IMR-90 (cell line): ENCODE measurements at regions not wholly inside any gene's neighbourhood (a gene's known extent, or its start where the extent isn't known, plus 50 kb on each side); places are given as distances from the start of the nearest gene placed in this dataset.

ENCODE experiments used
- ATAC-seq: fragments of 200-7000 bp; cut with Tn5 transposase; 2 replicates; pipeline ENCODE4 v1.9.1; 2020; ENCODE audit warnings: low read depth, mild to moderate bottlenecking, moderate library complexity
- BruUV-seq: library from RNA; stranded (reverse); fragments of 400-500 nt; replicated peaks from 2 replicates; lab custom pipeline; 2021; lab: Mats Ljungman, UMichigan
- CTCF ChIA-PET: fragments of 300-600 bp; formaldehyde crosslinking; extraction: SDS; loops from one replicate; lab custom pipeline; 2021; ENCODE audit warnings: antibody characterized with exemption; lab: Yijun Ruan, JAX
- POLR2A ChIA-PET: fragments of 300-600 bp; sonication (Branson Sonifier 250); formaldehyde crosslinking; loops from one replicate; lab custom pipeline; 2022; ENCODE audit warnings: antibody characterized with exemption; ENCODE audit not compliant: unreplicated experiment; lab: Charles Lee
- DNase-seq: peaks from one replicate; pipeline ENCODE4 v3.0.0; 2013
- H2AFZ ChIP-seq: replicated peaks from 2 replicates; pipeline ENCODE3; 2013; ENCODE audit warnings: low read length, mild to moderate bottlenecking; ENCODE audit not compliant: poor library complexity
- H2AK5ac ChIP-seq: 2 replicates; pipeline ENCODE4 v1.6.1; 2013; ENCODE audit warnings: low read depth, low read length, inconsistent platforms
- H2AK9ac ChIP-seq: replicated peaks from 2 replicates; pipeline ENCODE3; 2013; ENCODE audit warnings: mild to moderate bottlenecking, low read depth, low read length, moderate library complexity; ENCODE audit not compliant: poor library complexity
- H2BK120ac ChIP-seq: 2 replicates; pipeline ENCODE4 v1.6.1; 2013; ENCODE audit warnings: low read depth, low read length, inconsistent platforms
- H2BK15ac ChIP-seq: 3 replicates; pipeline ENCODE4 v1.6.1; 2013; ENCODE audit warnings: low read depth, low read length, inconsistent platforms
- H2BK20ac ChIP-seq: 2 replicates; pipeline ENCODE4 v1.6.1; 2013; ENCODE audit warnings: low read depth, mild to moderate bottlenecking, inconsistent platforms, low read length, moderate library complexity
- H2BK5ac ChIP-seq: 2 replicates; pipeline ENCODE4 v1.6.1; 2013; ENCODE audit warnings: mild to moderate bottlenecking, low read depth, low read length, inconsistent platforms; ENCODE audit not compliant: poor library complexity, severe bottlenecking
- H3K14ac ChIP-seq: replicated peaks from 2 replicates; pipeline ENCODE4 v1.6.1; 2013; ENCODE audit warnings: low read depth, low read length, inconsistent platforms
- H3K18ac ChIP-seq: 2 replicates; pipeline ENCODE4 v1.6.1; 2013; ENCODE audit warnings: low read depth, low read length, control low read depth
- H3K23ac ChIP-seq: 2 replicates; pipeline ENCODE4 v1.6.1; 2013; ENCODE audit warnings: low read depth, low read length, inconsistent platforms
- H3K27ac ChIP-seq: 2 replicates; pipeline ENCODE4 v1.5.1; 2013; ENCODE audit warnings: mild to moderate bottlenecking, control low read depth, low read length; ENCODE audit not compliant: insufficient read depth
- H3K27me3 ChIP-seq: 2 replicates; pipeline ENCODE4 v1.6.1; 2013; ENCODE audit warnings: low read length; ENCODE audit not compliant: control insufficient read depth, insufficient read depth
- H3K36me3 ChIP-seq: 2 replicates; pipeline ENCODE4 v1.6.1; 2013; ENCODE audit warnings: low read length, mixed read lengths; ENCODE audit not compliant: control insufficient read depth, insufficient read depth
- H3K4ac ChIP-seq: 2 replicates; pipeline ENCODE4 v1.6.1; 2013; ENCODE audit warnings: low read depth, low read length, inconsistent platforms
- H3K4me1 ChIP-seq: 2 replicates; pipeline ENCODE4 v1.6.1; 2013; ENCODE audit warnings: low read length, mixed read lengths; ENCODE audit not compliant: control insufficient read depth, insufficient read depth
- H3K4me2 ChIP-seq: 2 replicates; pipeline ENCODE4 v1.6.1; 2013; ENCODE audit warnings: low read depth, mild to moderate bottlenecking, control low read depth, low read length, moderate library complexity
- H3K4me3 ChIP-seq: 2 replicates; pipeline ENCODE4 v1.5.1; 2013; ENCODE audit warnings: low read depth, mild to moderate bottlenecking, control low read depth, low read length, moderate library complexity; ENCODE audit not compliant: insufficient read depth
- H3K56ac ChIP-seq: 2 replicates; pipeline ENCODE4 v1.6.1; 2013; ENCODE audit warnings: low read length, inconsistent platforms; ENCODE audit not compliant: insufficient read depth; ENCODE audit errors: extremely low read depth
- H3K79me1 ChIP-seq, 2 experiments: 2 replicates each; pipeline ENCODE4 v1.6.1; 2013; ENCODE audit warnings: low read length in 2 of 2, inconsistent platforms in 1 of 2, low read depth in 1 of 2
- H3K9ac ChIP-seq: 2 replicates; pipeline ENCODE4 v1.6.1; 2013; ENCODE audit warnings: low read depth, low read length, control low read depth
- H3K9me1 ChIP-seq: 2 replicates; pipeline ENCODE4 v1.6.1; 2013; ENCODE audit warnings: low read length, inconsistent platforms; ENCODE audit not compliant: insufficient read depth
- H3K9me3 ChIP-seq: 2 replicates; pipeline ENCODE4 v1.6.1; 2013; ENCODE audit warnings: low read length; ENCODE audit not compliant: control insufficient read depth, insufficient read depth
- H4K20me1 ChIP-seq: 2 replicates; pipeline ENCODE4 v1.6.1; 2013; ENCODE audit warnings: low read length, inconsistent platforms; ENCODE audit not compliant: insufficient read depth
- H4K5ac ChIP-seq: 2 replicates; pipeline ENCODE4 v1.6.1; 2013; ENCODE audit warnings: mild to moderate bottlenecking, low read depth, low read length, control low read depth
- H4K8ac ChIP-seq, 2 experiments: 2 replicates each; pipeline ENCODE4 v1.6.1; 2013; ENCODE audit warnings: low read depth in 2 of 2, low read length in 2 of 2, control low read depth in 1 of 2, inconsistent platforms in 1 of 2
- H4K91ac ChIP-seq: 2 replicates; pipeline ENCODE4 v1.6.1; 2013; ENCODE audit warnings: low read depth, low read length, inconsistent platforms; ENCODE audit not compliant: insufficient read depth
- BHLHE40 ChIP-seq: fragments of 150-350 bp; IDR thresholded peaks from 2 replicates; pipeline ENCODE4 v1.6.1; 2016; ENCODE audit warnings: mild to moderate bottlenecking, low read depth, low read length
- CEBPB ChIP-seq: IDR thresholded peaks from 2 replicates; pipeline ENCODE4 v1.6.1; 2012; ENCODE audit warnings: low read depth, low read length, improper control_type of control experiment
- CHD1 ChIP-seq: IDR thresholded peaks from 2 replicates; pipeline ENCODE4 v1.6.1; 2012; ENCODE audit warnings: low read depth, low read length, improper control_type of control experiment
- CTCF ChIP-seq: conservative IDR thresholded peaks from 2 replicates; pipeline ENCODE4 v1.5.1; 2012; ENCODE audit warnings: mild to moderate bottlenecking, low read depth, low read length, improper control_type of control experiment
- FOS ChIP-seq: fragments of 150-350 bp; IDR thresholded peaks from 2 replicates; pipeline ENCODE4 v1.6.1; 2016; ENCODE audit warnings: low read depth, low read length
- MXI1 ChIP-seq: IDR thresholded peaks from 2 replicates; pipeline ENCODE4 v1.6.1; 2012; ENCODE audit warnings: low read depth, mild to moderate bottlenecking, low read length, moderate library complexity, borderline replicate concordance
- NFE2L2 ChIP-seq: fragments of 150-350 bp; IDR thresholded peaks from 2 replicates; pipeline ENCODE4 v1.6.1; 2016; ENCODE audit warnings: low read depth, mild to moderate bottlenecking, low read length
- POLR2A ChIP-seq: IDR thresholded peaks from 2 replicates; pipeline ENCODE4 v1.6.1; 2012; ENCODE audit warnings: mild to moderate bottlenecking, low read depth, low read length
- RAD21 ChIP-seq: IDR thresholded peaks from 2 replicates; pipeline ENCODE4 v1.6.1; 2012; ENCODE audit warnings: low read length, improper control_type of control experiment
- RCOR1 ChIP-seq: IDR thresholded peaks from 2 replicates; pipeline ENCODE4 v1.6.1; 2012; ENCODE audit warnings: mild to moderate bottlenecking, low read length, improper control_type of control experiment; ENCODE audit not compliant: insufficient replicate concordance
- SMC3 ChIP-seq: fragments of 150-350 bp; IDR thresholded peaks from 2 replicates; pipeline ENCODE4 v1.6.1; 2016; ENCODE audit warnings: low read depth, mild to moderate bottlenecking, antibody characterized with exemption, low read length, moderate library complexity
- WGBS, 2 experiments: methylation state at CpG; one replicate each; pipeline versions ENCODE4 v1.1.5 to v1.1.7; 2013; ENCODE audit warnings: missing lambda C conversion rate in 2 of 2; ENCODE audit not compliant: insufficient read length in 1 of 2; ENCODE audit errors: extremely low coverage in 2 of 2; 5-methylcytosine and 5-hydroxymethylcytosine counted together
- dilution Hi-C: fragments of 300-500 bp; cut with HindIII; formaldehyde crosslinking; loops from one replicate; pipeline ENCODE4 v1.14.3; 2018; ENCODE audit warnings: low sequenced_read_pairs; ENCODE audit not compliant: unreplicated experiment
- in situ Hi-C: fragments of 300-500 bp; cut with MboI; formaldehyde crosslinking; loops from 3 replicates; pipeline ENCODE4 v1.14.3; 2019; ENCODE audit warnings: low sequenced_read_pairs, inconsistent platforms, mixed read lengths
- intact Hi-C: fragments of 100-400 bp; cut with micrococcal nuclease; formaldehyde crosslinking; loops from 2 replicates; pipeline ENCODE4 v1.10.0; 2022
- TF ChIP-seq, protein P1 (sequence below): fragments of 150-350 bp; IDR thresholded peaks from 2 replicates; pipeline ENCODE4 v1.6.1; 2017; ENCODE audit warnings: mild to moderate bottlenecking, antibody characterized with exemption, low read length, low read depth
- TF ChIP-seq, protein P2 (sequence below): fragments of 150-350 bp; IDR thresholded peaks from 2 replicates; pipeline ENCODE4 v1.6.1; 2016; ENCODE audit warnings: low read depth, mild to moderate bottlenecking, low read length, moderate library complexity, borderline replicate concordance

DNA sequence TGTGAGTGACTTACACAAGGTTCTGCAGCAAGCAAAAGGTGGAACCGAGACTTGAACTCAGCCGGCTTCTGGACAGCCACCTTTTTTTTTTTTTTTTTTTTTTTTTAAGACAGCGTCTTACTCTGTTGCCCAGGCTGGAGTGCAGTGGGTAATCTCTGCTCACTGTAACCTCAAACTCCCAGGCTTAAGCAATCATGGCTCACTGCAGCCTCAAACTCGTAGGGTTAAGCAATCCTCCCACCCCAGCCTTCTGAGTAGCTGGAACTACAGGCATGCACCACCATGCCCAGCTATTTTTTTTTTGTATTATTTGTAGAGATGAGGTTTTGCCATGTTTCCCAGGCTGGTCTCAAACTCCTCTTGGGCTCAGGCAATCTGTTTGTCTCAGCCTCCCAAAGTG, 55.2 kb upstream of the GOT2 start:
- Histone ChIP-seq H3K4ac (no peak overlapping the region), H3K18ac (no peak overlapping the region), H2BK15ac (no peak overlapping the region), H4K8ac (no peak overlapping the region), H2BK20ac (no peak overlapping the region), H3K56ac (no peak overlapping the region), H2AK5ac (no peak overlapping the region), H3K4me2 (no peak overlapping the region), H3K4me3 (no peak overlapping the region), H3K9ac (no peak overlapping the region), H3K79me1 (no peaks in the 10 kb centered on the region), H2BK120ac (no peak overlapping the region), H3K27ac (no peak overlapping the region), H3K4me1 (no peaks in the 10 kb centered on the region), H2AFZ (no peak overlapping the region), H3K14ac (no peak overlapping the region), H2BK5ac (no peak overlapping the region), H4K5ac (no peak overlapping the region), H3K36me3 (no peaks in the 10 kb centered on the region), H4K20me1 (no peaks in the 10 kb centered on the region), H2AK9ac (no peak overlapping the region), H3K23ac (no peak overlapping the region), H3K9me1 (no peaks in the 10 kb centered on the region), H4K91ac (no peak overlapping the region), H3K27me3 (no peaks in the 10 kb centered on the region), H3K9me3 (no peaks in the 10 kb centered on the region)
- in situ Hi-C loops (no loop called here), intact Hi-C loops (no loop called here), dilution Hi-C loops (no loop called here)
- DNase-seq = no peak
- ATAC-seq = no peak
- no CpG with 5 or more reads among the region's 4 CpGs for WGBS, 2 experiments
- CTCF ChIA-PET = no interaction called here
- no TSS peak for BruUV-seq
- POLR2A ChIA-PET = no interaction called here
- TF ChIP-seq CTCF = no peak
- TF ChIP-seq POLR2A = no peak
- TF ChIP-seq CEBPB = no peak
- no peak for TF ChIP-seq RCOR1
- no peak for TF ChIP-seq BHLHE40
- TF ChIP-seq NFE2L2 = no peak
- TF ChIP-seq RAD21 = no peak
- TF ChIP-seq FOS = no peak
- TF ChIP-seq, protein P1, sequence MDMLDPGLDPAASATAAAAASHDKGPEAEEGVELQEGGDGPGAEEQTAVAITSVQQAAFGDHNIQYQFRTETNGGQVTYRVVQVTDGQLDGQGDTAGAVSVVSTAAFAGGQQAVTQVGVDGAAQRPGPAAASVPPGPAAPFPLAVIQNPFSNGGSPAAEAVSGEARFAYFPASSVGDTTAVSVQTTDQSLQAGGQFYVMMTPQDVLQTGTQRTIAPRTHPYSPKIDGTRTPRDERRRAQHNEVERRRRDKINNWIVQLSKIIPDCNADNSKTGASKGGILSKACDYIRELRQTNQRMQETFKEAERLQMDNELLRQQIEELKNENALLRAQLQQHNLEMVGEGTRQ = no peak
- TF ChIP-seq, protein P2, sequence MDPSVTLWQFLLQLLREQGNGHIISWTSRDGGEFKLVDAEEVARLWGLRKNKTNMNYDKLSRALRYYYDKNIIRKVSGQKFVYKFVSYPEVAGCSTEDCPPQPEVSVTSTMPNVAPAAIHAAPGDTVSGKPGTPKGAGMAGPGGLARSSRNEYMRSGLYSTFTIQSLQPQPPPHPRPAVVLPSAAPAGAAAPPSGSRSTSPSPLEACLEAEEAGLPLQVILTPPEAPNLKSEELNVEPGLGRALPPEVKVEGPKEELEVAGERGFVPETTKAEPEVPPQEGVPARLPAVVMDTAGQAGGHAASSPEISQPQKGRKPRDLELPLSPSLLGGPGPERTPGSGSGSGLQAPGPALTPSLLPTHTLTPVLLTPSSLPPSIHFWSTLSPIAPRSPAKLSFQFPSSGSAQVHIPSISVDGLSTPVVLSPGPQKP = no peak
- no peak for TF ChIP-seq SMC3
- TF ChIP-seq MXI1 = no peak
- TF ChIP-seq CHD1 = no peak
